NCI-H82 (cell line): ENCODE measurements at regions not wholly inside any gene's neighbourhood (a gene's known extent, or its start where the extent isn't known, plus 50 kb on each side); places are given as distances from the start of the nearest gene placed in this dataset.

Experiments
- DNase-seq: peaks from one replicate; lab custom pipeline; 2025; lab: John Stamatoyannopoulos, UW

DNA sequence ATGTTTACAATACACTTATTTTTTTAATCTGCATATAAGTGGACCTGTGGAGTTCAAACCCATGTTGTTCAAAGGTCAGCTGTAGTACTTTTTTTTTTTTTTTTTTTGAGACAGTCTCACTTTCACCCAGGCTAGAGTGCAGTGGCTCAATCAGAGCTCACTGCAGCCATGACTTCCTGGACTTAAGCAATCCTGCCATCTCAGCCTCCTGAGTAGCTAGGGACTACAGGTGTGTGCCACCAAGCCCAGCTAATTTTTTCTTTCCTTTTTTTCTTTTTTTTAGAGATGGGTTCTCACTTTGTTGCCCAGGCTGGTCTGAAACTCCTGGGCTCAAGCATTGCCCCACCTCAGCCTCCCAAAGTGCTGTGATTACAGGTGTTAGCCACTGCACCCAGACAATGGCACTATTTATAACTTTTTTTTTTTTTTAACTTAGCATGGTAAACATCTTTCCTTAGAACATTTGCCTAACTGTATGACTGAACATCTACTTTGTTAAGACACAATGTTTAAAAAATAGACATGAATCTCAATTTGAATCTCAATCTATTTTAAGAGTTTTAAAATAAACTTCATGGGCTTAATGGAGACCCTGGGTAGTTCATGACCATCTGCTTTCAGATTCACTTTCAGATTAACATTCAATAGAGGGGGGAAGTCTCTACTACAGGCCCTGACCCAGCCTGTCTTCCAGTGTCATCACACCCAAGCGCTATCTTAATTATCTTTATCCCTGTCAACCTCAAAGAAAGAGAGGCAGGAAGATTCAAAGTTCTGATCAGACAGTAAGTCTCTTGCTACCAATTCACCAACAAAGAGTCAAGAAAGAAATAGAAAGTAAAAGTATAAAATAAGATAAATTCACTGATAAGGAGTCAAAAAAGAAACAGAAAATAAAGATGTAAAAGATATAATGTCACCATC lies 97.7 kb upstream of the DOCK9 start:
- peak; percentile 82 for DNase-seq

GRCh38 chr13:99078017-99078771 lies 100.3 kb upstream of the DOCK9 start:
- DNase-seq = no peak

DNA sequence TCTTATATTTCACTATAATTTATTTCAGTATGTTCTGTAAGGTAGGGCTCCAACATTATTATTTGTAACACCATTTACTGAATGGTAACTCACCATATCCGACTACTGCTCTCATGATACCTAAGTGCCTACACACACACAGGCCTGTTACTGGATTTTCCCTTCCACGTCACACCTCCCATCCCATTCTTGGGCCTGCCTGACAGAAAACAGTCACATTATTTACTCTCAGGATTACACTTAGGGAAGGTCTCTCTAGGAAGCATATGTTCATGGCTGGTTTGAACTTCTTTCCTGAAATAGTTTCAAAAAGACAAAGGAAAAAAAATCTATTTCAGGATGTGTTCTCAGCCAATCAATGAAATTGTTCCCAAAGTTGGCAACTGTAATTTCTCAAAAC lies 102.3 kb upstream of the DOCK9 start:
- no peak for DNase-seq

GRCh38 chr13:99083981-99084380 lies 106.1 kb upstream of the DOCK9 start:
- DNase-seq = no peak

DNA sequence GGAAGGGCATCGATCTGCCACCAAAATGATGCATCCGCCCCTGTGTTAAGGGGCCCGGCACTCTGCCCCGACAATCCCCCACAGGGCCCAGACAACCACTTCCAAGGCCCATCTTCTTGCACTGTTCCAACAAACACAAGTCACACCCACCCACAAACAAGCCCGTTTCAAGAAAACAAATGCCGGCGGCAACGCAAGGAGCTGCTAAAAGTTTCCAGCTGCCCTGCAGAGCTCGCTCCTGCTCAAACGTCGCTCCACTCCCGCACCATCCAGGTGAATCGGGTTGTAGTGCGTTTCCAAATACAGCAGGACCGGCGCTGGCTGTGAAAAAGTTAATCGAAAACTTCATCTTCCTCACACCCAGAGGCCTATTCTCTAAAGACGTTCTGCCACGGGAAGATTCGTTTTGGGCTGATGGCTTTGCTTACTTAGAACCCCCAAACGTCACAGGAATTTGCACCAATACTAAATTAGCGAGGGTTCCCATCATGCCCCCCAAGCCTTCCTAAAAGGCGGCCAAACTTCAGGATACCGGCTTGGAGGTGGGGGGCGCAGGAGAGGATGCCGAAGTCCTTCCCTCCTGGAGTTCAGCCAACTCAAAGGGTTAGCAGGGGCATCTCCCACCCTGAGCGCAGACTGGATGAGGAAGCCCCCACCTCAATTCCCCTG lies 107.4 kb upstream of the DOCK9 start:
- DNase-seq = peak; percentile 52

DNA sequence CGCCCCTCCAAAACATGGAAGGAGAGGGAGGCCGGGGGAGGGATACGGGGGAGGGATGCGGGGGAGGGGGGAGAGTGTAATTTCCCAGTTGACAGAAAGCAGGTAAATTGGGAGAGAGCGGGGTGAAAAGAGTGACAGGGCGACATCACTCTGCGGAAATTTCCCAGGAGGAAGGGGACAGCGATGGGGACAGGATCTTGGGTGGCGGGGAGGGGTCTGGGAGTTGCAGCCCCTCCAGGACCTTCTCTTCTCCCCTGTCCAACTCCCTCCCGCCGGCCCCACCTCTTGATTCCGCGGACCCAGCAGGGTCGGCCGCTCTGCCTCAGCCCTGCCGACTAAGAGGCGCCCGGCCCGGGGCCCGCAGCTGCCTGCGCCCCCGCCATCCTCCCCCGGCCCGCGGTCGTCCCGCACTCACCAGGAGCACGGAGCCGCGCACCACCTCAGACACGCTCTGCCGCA lies 108.0 kb upstream of the DOCK9 start:
- no peak for DNase-seq

GRCh38 chr13:99086267-99087097 lies 108.6 kb upstream of the DOCK9 start:
- peak; percentile 71 for DNase-seq

- DNase-seq = peak; percentile 97
These were observed 109.5 kb upstream of the DOCK9 start for GRCh38 chr13:99087098-99087953.

DNA sequence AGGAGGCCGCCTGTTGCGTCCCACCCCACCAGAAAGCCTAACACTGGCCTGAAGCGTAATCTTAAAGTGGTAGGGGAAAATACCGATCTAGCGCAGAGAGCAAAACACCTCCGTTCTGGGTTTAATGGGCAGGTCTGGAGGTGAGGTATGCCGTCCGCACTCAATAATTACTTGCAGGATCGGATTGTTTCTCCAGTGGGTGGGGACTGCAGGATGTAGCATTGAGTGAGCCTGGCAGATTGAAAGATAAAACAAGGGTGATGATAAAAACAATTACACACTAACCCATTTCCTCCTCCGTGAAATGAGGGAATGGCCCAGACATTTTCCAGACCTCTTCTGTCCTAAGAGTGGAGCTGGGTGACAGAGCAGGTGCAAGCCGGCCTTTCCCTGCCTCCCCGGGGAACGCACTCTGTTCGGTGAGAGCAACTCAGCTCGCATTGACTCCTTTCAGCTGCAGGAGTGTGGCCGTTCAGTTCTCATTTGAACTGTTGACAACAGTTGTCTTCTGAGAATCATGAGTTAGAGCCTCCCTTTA lies 110.2 kb upstream of the DOCK9 start:
- peak; percentile 55 for DNase-seq

DNA sequence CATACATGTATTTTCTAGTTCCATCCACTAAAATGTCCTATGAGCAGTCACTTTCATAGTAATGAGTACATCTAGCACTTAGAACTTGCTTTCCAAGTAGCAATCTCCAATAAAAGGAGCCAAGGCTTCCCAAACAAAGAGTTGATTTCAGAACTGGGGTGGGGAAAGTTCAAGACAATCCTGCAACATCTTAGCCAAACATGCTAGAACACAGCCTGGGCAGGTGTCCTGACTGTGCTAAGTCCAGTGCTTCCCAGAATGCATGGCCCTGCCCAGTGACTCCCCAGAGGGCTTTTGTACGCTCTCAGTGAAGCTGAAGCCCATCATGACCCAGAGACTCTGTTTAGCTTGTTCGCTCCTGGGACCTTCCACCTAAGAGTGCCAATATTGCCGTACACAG lies 106.7 kb upstream of the UBAC2 start:
- DNase-seq = no peak

GRCh38 chr13:99101831-99102230 lies 98.8 kb upstream of the UBAC2 start:
- DNase-seq = peak; percentile 37

- DNase-seq = peak; percentile 99
These were observed 97.1 kb upstream of the UBAC2 start for GRCh38 chr13:99103536-99103935.

DNA sequence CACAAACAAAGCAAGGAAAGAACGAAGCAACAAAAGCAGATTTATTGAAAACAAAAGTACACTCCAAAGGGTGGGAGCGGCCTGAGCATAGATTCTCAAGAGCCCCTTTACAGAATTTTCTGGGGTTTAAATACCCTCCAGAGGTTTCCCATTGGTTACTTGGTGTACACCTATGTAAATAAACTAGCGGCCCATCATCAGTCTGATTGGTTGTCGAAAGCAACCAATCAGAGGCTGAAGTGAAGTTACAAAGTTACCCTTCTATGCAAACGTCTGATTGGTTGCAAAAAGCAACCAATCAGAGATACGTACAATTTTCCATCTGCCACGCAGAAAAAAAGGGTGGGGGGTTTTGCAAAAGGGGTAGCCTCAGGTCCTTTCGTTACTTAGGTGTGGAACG lies 96.3 kb upstream of the UBAC2 start:
- peak; percentile 31 for DNase-seq

GRCh38 chr13:99105160-99105559 lies 95.5 kb upstream of the UBAC2 start:
- no peak for DNase-seq

DNA sequence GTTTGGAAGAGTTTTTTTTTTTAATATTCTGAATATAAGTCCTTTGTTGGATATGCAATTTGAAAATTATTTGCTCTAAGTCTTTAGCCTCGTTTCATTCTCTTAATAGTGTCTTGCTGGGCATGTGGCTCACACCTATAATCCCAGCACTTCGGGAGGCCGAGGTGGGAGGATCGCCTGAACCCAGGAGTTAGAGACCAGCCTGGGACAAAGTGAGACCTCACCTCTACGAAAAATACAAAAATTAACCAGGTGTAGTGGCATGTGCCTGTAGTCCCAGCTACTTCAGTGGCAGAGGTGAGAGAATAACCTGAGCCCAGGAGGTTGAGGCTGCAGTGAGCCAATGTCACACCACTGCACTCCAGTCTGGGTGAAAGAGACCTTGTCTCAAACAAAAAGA lies 87.3 kb upstream of the UBAC2 start:
- DNase-seq = no peak

DNA sequence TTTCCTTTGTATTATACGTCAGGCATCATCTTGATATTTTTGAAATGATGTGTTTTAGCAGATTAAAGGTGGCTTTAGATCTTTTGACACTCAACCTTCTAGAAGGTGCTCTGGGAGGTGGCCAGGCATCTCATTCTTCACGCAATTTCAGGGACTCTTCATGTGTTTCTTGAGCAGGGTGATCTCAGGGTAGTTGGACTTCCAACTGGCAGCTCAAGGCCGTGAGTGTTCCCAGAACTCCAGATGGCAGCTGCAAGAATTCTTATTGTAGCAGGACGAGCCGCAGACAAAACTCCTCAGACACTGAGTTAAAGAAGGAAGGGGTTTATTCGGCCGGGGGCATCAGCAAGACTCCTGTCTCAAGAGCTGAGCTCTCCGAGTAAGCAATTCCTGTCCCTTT lies 82.5 kb upstream of the UBAC2 start:
- no peak for DNase-seq

DNA sequence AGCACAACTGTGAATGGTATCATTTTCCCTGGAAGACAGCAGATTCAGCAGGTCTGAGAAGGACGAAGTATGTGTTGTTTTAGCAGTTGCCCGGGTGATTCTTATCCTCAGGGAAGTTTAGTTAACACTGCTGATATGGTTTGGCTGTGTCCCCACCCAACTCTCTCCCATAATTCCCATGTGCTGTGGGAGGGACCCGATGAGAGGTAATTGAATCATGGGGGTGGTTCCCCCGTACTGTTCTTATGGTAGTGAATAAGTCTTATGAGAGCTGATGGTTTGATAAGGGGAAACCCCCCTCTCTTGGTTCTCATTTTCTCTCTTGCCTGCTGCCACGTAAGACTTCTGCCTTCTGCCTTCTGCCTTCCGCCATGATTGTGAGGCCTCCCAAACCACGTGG lies 81.0 kb upstream of the UBAC2 start:
- DNase-seq = no peak

GRCh38 chr13:99120751-99121150 lies 79.9 kb upstream of the UBAC2 start:
- no peak for DNase-seq

DNA sequence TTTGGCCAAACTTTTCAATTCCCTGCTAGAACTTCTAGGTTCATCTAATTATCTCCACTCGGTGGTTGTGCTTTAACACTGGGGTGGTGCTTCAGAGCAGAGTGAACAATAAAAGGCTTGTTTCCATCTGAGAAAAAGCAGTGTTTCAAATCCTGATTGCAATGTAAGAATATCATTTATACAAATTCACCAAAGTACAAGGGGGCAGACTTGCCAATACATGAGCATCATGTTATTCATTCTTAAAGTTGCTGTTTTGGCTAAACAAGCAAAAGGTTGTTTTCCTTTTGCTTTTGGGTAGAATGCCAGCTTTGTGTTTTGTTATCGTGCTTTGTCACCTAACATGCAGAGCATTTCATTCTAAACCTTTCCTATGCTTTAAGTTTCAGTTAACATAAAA lies 78.5 kb upstream of the UBAC2 start:
- no peak for DNase-seq
